Testis (tissue), 2 donors: ENCODE measurements at regions not wholly inside any gene's neighbourhood (a gene's known extent, or its start where the extent isn't known, plus 50 kb on each side); places are given as distances from the start of the nearest gene placed in this dataset.

Source experiments
- POLR2A ChIP-seq: fragments of 450-650 bp; IDR thresholded peaks from one replicate; pipeline ENCODE4 v1.6.1; 2017; ENCODE audit warnings: antibody characterized with exemption, mild to moderate bottlenecking, moderate library complexity
- TF ChIP-seq, protein P1 (sequence below), 3 experiments: fragments of 450-650 bp in 2 of 3; fragments of 200-600 bp in 1 of 3; sonication (generic) in 1 of 3; IDR thresholded peaks; one replicate each; pipeline ENCODE4 v1.5.1; 2016 to 2019; ENCODE audit warnings: antibody characterized with exemption in 3 of 3, mild to moderate bottlenecking in 2 of 3, moderate library complexity in 1 of 3

DNA sequence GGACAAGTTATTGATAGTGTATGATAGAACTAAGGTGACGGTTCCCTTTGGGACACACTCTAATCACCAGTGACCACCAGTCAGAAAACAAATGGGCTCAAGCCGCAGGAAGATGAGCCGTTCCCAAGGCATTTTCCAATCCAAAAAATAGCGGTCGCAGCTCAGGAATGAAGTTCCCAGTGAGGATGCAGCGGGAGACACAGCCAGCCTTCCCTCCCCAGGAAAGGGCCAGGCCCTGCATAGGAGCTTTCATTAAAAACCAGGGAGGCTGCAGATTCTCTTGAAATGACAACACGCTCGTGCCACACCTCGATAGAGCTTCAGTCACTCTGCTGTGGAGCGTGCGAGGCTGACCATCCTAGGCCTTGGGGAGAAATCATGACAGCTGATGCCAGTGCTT is 65.8 kb upstream of the WNT7B start:
- TF ChIP-seq, protein P1, sequence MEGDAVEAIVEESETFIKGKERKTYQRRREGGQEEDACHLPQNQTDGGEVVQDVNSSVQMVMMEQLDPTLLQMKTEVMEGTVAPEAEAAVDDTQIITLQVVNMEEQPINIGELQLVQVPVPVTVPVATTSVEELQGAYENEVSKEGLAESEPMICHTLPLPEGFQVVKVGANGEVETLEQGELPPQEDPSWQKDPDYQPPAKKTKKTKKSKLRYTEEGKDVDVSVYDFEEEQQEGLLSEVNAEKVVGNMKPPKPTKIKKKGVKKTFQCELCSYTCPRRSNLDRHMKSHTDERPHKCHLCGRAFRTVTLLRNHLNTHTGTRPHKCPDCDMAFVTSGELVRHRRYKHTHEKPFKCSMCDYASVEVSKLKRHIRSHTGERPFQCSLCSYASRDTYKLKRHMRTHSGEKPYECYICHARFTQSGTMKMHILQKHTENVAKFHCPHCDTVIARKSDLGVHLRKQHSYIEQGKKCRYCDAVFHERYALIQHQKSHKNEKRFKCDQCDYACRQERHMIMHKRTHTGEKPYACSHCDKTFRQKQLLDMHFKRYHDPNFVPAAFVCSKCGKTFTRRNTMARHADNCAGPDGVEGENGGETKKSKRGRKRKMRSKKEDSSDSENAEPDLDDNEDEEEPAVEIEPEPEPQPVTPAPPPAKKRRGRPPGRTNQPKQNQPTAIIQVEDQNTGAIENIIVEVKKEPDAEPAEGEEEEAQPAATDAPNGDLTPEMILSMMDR (IDR thresholded peaks at IDR 0.05), result no peak
- TF ChIP-seq POLR2A, result no peak
